ENCODE measurements at regions not wholly inside any gene's neighbourhood (a gene's known extent, or its start where the extent isn't known, plus 50 kb on each side); places are given as distances from the start of the nearest gene placed in this dataset.

- no peak for TF ChIP-seq HES2 (IDR thresholded peaks at IDR 0.05)
- TF ChIP-seq POLR2A (IDR thresholded peaks at IDR 0.05; ENCODE audit: low read length) = no peak
- TF ChIP-seq CTCF (IDR thresholded peaks at IDR 0.05) = no peak
- no peak for TF ChIP-seq NPAS2 (CRISPR knock-in tag; IDR thresholded peaks at IDR 0.05; ENCODE audit: borderline replicate concordance)
- no peak for TF ChIP-seq MYC (IDR thresholded peaks at IDR 0.05; ENCODE audit: borderline replicate concordance, low read length)
Measured at GRCh38 chr2:123518367-123518766, 506.7 kb upstream of the CNTNAP5 start.
